HEK293T (cell line): ENCODE measurements at regions not wholly inside any gene's neighbourhood (a gene's known extent, or its start where the extent isn't known, plus 50 kb on each side); places are given as distances from the start of the nearest gene placed in this dataset.

Source experiments
- CTCF ChIA-PET: fragments of 350-600 bp; formaldehyde crosslinking; extraction: SDS; loops from one replicate; lab custom pipeline; 2021; ENCODE audit warnings: antibody characterized with exemption, inconsistent platforms; lab: Yijun Ruan, JAX
- POLR2A ChIA-PET: fragments of 350-600 bp; formaldehyde crosslinking; extraction: SDS; loops from one replicate; lab custom pipeline; 2020; ENCODE audit warnings: antibody characterized with exemption, inconsistent platforms; lab: Yijun Ruan, JAX
- DNase-seq: peaks from one replicate; pipeline ENCODE4 v3.0.0; 2012; ENCODE audit warnings: mixed read lengths; ENCODE audit errors: extremely low spot score
- ARNT ChIP-seq: fragments of 450-650 bp; IDR thresholded peaks from 2 replicates; pipeline ENCODE4 v1.6.1; 2017; ENCODE audit warnings: mild to moderate bottlenecking
- BHLHE40 ChIP-seq: fragments of 450-650 bp; IDR thresholded peaks from 2 replicates; pipeline ENCODE4 v1.6.1; 2016; ENCODE audit warnings: mild to moderate bottlenecking, moderate library complexity, borderline replicate concordance
- CTBP1 ChIP-seq: fragments of 450-650 bp; IDR thresholded peaks from 2 replicates; pipeline ENCODE4 v1.6.1; 2016; ENCODE audit warnings: borderline replicate concordance
- ELF4 ChIP-seq: fragments of 450-650 bp; IDR thresholded peaks from 2 replicates; pipeline ENCODE4 v1.6.1; 2017; ENCODE audit warnings: antibody characterized with exemption
- FOXA1 ChIP-seq: fragments of 450-650 bp; IDR thresholded peaks from 2 replicates; pipeline ENCODE4 v1.6.1; 2016; ENCODE audit warnings: mild to moderate bottlenecking
- FOXK2 ChIP-seq: fragments of 450-650 bp; IDR thresholded peaks from 2 replicates; pipeline ENCODE4 v1.6.1; 2016; ENCODE audit warnings: mild to moderate bottlenecking
- FOXM1 ChIP-seq: fragments of 450-650 bp; IDR thresholded peaks from 2 replicates; pipeline ENCODE4 v1.6.1; 2017; ENCODE audit warnings: mild to moderate bottlenecking, borderline replicate concordance
- HDGF ChIP-seq: fragments of 450-650 bp; IDR thresholded peaks from 2 replicates; pipeline ENCODE4 v1.6.1; 2017; ENCODE audit warnings: antibody characterized with exemption, borderline replicate concordance
- L3MBTL2 ChIP-seq: fragments of 450-650 bp; conservative IDR thresholded peaks from 2 replicates; pipeline ENCODE4 v1.6.1; 2016; ENCODE audit warnings: mild to moderate bottlenecking
- LEF1 ChIP-seq: fragments of 450-650 bp; IDR thresholded peaks from 2 replicates; pipeline ENCODE4 v1.6.1; 2017; ENCODE audit warnings: mild to moderate bottlenecking, borderline replicate concordance
- NFRKB ChIP-seq: fragments of 450-650 bp; IDR thresholded peaks from 2 replicates; pipeline ENCODE4 v1.6.1; 2016; ENCODE audit warnings: mild to moderate bottlenecking, moderate library complexity
- SP1 ChIP-seq: fragments of 450-650 bp; IDR thresholded peaks from 2 replicates; pipeline ENCODE4 v1.6.1; 2017
- SUZ12 ChIP-seq: fragments of 450-650 bp; IDR thresholded peaks from 2 replicates; pipeline ENCODE4 v1.6.1; 2016; ENCODE audit warnings: mild to moderate bottlenecking
- TARDBP ChIP-seq: fragments of 450-650 bp; IDR thresholded peaks from 2 replicates; pipeline ENCODE4 v1.6.1; 2016
- ZNF384 ChIP-seq: fragments of 450-650 bp; IDR thresholded peaks from 2 replicates; pipeline ENCODE4 v1.6.1; 2016
- TF ChIP-seq, protein P1 (sequence below): fragments of 450-650 bp; IDR thresholded peaks from 2 replicates; pipeline ENCODE4 v1.6.1; 2016

DNA sequence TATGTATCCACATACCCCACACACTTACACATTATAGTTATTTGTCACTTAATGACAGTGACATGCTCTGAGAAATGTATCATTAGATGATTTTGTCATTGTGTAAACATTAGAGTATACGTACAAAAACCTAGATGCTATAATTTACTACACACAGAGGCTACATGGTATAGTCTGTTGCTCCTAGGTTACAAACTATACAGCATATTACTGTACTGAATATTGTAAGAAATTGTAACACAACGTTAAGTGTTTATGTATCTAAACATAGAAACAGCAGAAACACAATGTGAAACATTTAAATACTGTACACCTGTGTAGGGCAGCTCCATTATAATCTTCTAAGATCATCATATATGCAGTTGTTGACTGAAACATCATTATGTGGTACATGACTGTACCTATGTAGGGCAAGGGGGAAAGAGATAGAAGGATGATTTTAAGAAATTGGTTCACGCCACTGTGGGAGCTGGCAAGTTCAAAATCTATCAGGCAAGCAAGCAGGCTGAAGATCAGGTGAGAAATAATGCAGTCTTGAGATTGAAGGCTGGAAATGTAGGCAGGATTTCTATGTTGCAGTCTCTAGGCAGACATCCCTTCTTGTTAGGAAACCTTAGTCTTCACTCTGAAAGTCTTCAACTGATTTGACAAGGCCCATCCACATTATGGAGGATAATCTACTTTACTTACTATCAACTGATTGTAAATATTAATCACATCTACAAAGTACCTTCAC lies 78.0 kb upstream of the CPEB2 start:
- CTCF ChIA-PET = no interaction called here

DNA sequence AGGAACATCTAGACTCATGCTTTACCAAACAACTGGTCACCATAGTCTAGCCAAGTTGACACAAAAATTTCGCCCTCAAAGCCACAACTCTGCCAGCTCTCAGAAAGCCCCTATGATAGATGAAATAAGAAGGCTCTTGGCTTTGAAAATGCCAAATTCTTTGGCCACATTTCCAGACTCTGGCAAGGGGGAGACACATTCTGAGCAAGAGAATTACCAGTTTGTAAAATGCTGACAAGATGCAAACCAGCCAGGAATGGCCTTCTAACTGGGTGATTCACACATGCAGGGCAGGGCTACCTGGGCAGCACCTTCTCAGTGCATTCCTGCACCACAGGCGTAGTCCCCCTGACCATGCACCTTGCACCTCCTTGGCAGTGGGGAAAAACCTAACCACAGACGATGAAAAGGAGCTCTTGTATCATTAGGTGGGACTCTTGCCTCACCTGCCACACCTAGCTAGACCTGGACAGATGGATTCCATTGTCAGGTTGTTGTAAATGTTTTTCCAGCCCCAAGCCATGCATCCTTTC lies 77.4 kb upstream of the CPEB2 start:
- TF ChIP-seq ZNF384 = no peak
- no peak for TF ChIP-seq NFRKB
- TF ChIP-seq, protein P1, sequence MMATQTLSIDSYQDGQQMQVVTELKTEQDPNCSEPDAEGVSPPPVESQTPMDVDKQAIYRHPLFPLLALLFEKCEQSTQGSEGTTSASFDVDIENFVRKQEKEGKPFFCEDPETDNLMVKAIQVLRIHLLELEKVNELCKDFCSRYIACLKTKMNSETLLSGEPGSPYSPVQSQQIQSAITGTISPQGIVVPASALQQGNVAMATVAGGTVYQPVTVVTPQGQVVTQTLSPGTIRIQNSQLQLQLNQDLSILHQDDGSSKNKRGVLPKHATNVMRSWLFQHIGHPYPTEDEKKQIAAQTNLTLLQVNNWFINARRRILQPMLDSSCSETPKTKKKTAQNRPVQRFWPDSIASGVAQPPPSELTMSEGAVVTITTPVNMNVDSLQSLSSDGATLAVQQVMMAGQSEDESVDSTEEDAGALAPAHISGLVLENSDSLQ = no peak
- no peak for TF ChIP-seq HDGF
- TF ChIP-seq ARNT = no peak
- no peak for TF ChIP-seq FOXK2
- no peak for TF ChIP-seq TARDBP
- TF ChIP-seq CTBP1 = no peak
- no peak for TF ChIP-seq FOXM1
- no peak for TF ChIP-seq FOXA1
- no peak for TF ChIP-seq BHLHE40
- TF ChIP-seq L3MBTL2 = no peak
- no peak for TF ChIP-seq LEF1
- no peak for TF ChIP-seq SP1
- TF ChIP-seq ELF4 = no peak
- TF ChIP-seq SUZ12 = no peak
- no peak for DNase-seq
- ChIA-PET POLR2A (no interaction called here), CTCF (no interaction called here)

More for the DNA sequence above, 78.0 kb upstream of the CPEB2 start:
- POLR2A ChIA-PET = no interaction called here
- no peak for TF ChIP-seq TARDBP
- no peak for TF ChIP-seq ELF4
- TF ChIP-seq CTBP1 = no peak
- TF ChIP-seq ZNF384 = no peak
- DNase-seq = no peak

DNA sequence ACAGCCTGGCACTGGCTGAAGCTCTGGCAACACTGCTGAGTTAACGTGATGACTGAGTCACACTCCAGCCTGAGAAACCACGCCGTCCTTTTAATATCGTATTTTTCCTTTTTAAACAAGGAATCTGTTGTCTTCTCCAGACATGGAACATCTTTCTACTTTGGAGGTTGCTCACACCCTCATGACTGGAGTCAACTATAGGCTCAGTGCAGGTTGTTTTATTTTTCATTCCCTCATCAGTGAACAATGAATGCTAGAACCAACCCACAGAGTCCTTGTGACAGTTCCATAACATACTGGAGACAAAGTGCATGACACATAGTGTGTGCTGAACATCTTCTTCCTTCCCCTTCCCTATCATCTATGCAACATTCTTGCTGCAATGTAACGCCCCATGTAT lies 76.8 kb upstream of the CPEB2 start:
- POLR2A ChIA-PET = no interaction called here
- no peak for DNase-seq
- TF ChIP-seq FOXM1 (no peak), TARDBP (no peak), NFRKB (no peak), HDGF (no peak), FOXA1 (no peak), ARNT (no peak), L3MBTL2 (no peak), LEF1 (no peak)
- TF ChIP-seq, protein P1 = no peak
- CTCF ChIA-PET = no interaction called here

DNA sequence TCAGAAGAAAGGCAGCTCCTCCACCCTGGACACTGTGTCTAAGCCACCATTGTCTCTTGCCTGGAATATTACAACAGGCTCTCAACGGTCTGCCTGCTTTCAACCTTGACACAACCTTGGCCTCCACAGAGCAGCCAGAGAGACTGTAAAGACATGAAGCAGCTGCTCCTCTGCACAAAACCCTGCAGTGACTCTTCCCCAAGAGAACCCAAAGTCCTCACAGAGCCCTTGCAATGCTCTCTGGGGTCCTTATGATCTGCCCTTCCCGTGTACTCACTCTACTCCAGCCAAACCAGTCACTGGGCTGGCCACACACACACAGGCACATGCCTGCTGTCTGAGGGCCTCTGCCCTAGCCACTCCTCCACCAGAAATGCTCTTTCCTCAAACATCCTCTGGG lies 75.9 kb upstream of the CPEB2 start:
- no peak for DNase-seq
- CTCF ChIA-PET = no interaction called here
- no peak for TF ChIP-seq HDGF
- TF ChIP-seq LEF1 = no peak
- TF ChIP-seq BHLHE40 = no peak
- no peak for TF ChIP-seq FOXA1
- no peak for TF ChIP-seq L3MBTL2
- TF ChIP-seq CTBP1 = no peak
- no peak for TF ChIP-seq SUZ12
- TF ChIP-seq TARDBP = no peak
- TF ChIP-seq, protein P1 = no peak
- TF ChIP-seq NFRKB = no peak
- no peak for TF ChIP-seq ZNF384
- no peak for TF ChIP-seq FOXK2
- no peak for TF ChIP-seq ARNT
- no peak for TF ChIP-seq FOXM1
- TF ChIP-seq SP1 = no peak
- TF ChIP-seq ELF4 = no peak
- POLR2A ChIA-PET = no interaction called here

DNA sequence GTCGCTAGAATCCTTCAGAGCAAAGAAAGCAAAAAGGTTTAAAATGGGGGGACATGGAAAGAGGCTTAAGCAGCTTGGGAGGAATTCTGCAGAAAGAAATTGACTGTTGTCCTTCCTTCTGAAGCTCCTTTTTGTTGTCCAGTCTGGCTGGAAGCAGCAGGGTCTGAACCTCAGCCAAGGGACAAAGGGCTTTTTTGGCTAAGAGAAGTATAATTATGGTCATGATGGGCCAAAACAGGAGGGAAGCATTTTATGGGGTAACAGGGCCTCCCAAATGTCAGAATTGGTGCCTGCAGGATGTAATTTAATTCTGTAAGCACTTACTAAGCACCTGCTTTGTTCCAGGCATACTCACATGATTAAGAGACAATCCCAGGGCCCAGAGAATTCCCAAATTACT lies 74.2 kb upstream of the CPEB2 start:
- no peak for DNase-seq
- POLR2A ChIA-PET = no interaction called here
- CTCF ChIA-PET = no interaction called here
- no peak for TF ChIP-seq FOXA1
- TF ChIP-seq SP1 = no peak
- TF ChIP-seq TARDBP = no peak
- no peak for TF ChIP-seq NFRKB
- TF ChIP-seq ELF4 = no peak
- TF ChIP-seq SUZ12 = no peak

DNA sequence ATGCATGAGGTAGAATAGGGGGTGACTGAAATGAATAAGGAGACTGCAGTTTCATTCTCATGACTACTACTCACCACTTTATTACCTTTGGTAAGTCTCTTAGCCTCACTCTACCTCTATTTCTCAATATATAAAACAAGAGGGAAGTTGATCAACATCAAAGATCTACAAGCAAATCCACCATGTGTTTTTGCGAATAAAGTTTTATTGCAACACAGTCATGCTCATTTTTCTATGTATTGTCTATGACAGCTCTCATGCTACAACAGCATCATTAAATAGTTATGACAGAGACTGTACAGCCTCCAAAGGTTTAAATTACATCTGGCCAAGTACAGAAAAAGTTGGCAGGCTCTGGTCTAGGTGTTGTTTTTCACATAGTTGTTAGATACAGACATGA lies 72.6 kb upstream of the CPEB2 start:
- CTCF ChIA-PET = no interaction called here

More for the DNA sequence above, 72.6 kb upstream of the CPEB2 start:
- POLR2A ChIA-PET = no interaction called here
- DNase-seq = no peak
- TF ChIP-seq HDGF = no peak
- TF ChIP-seq SUZ12 = no peak
- TF ChIP-seq FOXK2 = no peak
- no peak for TF ChIP-seq BHLHE40
- no peak for TF ChIP-seq ZNF384
- TF ChIP-seq ARNT = no peak
- TF ChIP-seq L3MBTL2 = no peak
- no peak for TF ChIP-seq FOXM1
- TF ChIP-seq SP1 = no peak
- TF ChIP-seq FOXA1 = no peak
- no peak for TF ChIP-seq TARDBP
- TF ChIP-seq, protein P1 = no peak
- no peak for TF ChIP-seq CTBP1
- TF ChIP-seq NFRKB = no peak
- TF ChIP-seq LEF1 = no peak
- no peak for TF ChIP-seq ELF4
